ENCODE measurements at regions not wholly inside any gene's neighbourhood (a gene's known extent, or its start where the extent isn't known, plus 50 kb on each side); places are given as distances from the start of the nearest gene placed in this dataset.

- POLR2A ChIA-PET: no interaction called here
- intact Hi-C loops (cut with micrococcal nuclease): no loop called here
- no peaks in the 10 kb centered on the region for H3K9me3 Mint-ChIP-seq
- no peaks in the 10 kb centered on the region for H3K4me1 Mint-ChIP-seq (ENCODE audit: low read depth)
- CTCF ChIA-PET: no interaction called here
- H3K27me3 Mint-ChIP-seq: peaks cover 4% of the 10 kb centered on the region
- H3K27ac Mint-ChIP-seq: no peak overlapping the region
- H3K4me3 Mint-ChIP-seq: no peak overlapping the region
- no peak for DNase-seq
- H3K36me3 Mint-ChIP-seq: no peaks in the 10 kb centered on the region
Measured at GRCh38 chr9:71245651-71246050, 124.2 kb upstream of the TRPM3 start.

- Mint-ChIP-seq H3K4me3 (no peak overlapping the region), H3K4me1 (ENCODE audit: low read depth) (no peaks in the 10 kb centered on the region), H3K27ac (no peak overlapping the region), H3K27me3 (peaks cover 4% of the 10 kb centered on the region), H3K9me3 (no peaks in the 10 kb centered on the region), H3K36me3 (no peaks in the 10 kb centered on the region)
- CTCF ChIA-PET: no interaction called here
- POLR2A ChIA-PET: no interaction called here
- DNase-seq: no peak
- intact Hi-C loops (cut with micrococcal nuclease): no loop called here
Measured at GRCh38 chr9:71243951-71244350, 122.5 kb upstream of the TRPM3 start.

- Mint-ChIP-seq H3K4me1 (ENCODE audit: low read depth) (no peaks in the 10 kb centered on the region), H3K27me3 (peaks cover 4% of the 10 kb centered on the region), H3K36me3 (no peaks in the 10 kb centered on the region), H3K4me3 (no peak overlapping the region), H3K9me3 (no peaks in the 10 kb centered on the region), H3K27ac (no peak overlapping the region)
- DNase-seq: no peak
- POLR2A ChIA-PET: no interaction called here
- CTCF ChIA-PET: interaction anchor here (1.2 kb wide), 1 partner anchor 8 kb away, joined by 3 read pairs; no protein-coding TSS in a partner anchor
- intact Hi-C loops (cut with micrococcal nuclease): no loop called here
Measured at GRCh38 chr9:71242081-71242480, 120.7 kb upstream of the TRPM3 start.

- no peaks in the 10 kb centered on the region for H3K9me3 Mint-ChIP-seq
- H3K27ac Mint-ChIP-seq: no peak overlapping the region
- no peak for DNase-seq
Measured at GRCh38 chr9:71237051-71237450, 115.6 kb upstream of the TRPM3 start.

GRCh38 chr9:71233646-71234045 is 112.2 kb upstream of the TRPM3 start:
- ChIA-PET CTCF (no interaction called here), POLR2A (no interaction called here)
- Mint-ChIP-seq H3K4me1 (ENCODE audit: low read depth) (no peaks in the 10 kb centered on the region), H3K27ac (no peak overlapping the region), H3K27me3 (no peaks in the 10 kb centered on the region), H3K9me3 (no peaks in the 10 kb centered on the region), H3K36me3 (no peaks in the 10 kb centered on the region), H3K4me3 (no peak overlapping the region)
- intact Hi-C loops (cut with micrococcal nuclease): no loop called here
- DNase-seq: no peak

More at GRCh38 chr9:71237051-71237450, 115.6 kb upstream of the TRPM3 start:
- intact Hi-C loops (cut with micrococcal nuclease): no loop called here
- ChIA-PET POLR2A (no interaction called here), CTCF (no interaction called here)
- H3K27me3 Mint-ChIP-seq: no peaks in the 10 kb centered on the region
- H3K4me3 Mint-ChIP-seq: no peak overlapping the region
- no peaks in the 10 kb centered on the region for H3K4me1 Mint-ChIP-seq (ENCODE audit: low read depth)
- H3K36me3 Mint-ChIP-seq: no peaks in the 10 kb centered on the region

- ChIA-PET POLR2A (no interaction called here), CTCF (interaction anchor here (0.6 kb wide), 2 partner anchors 60 to 1866 kb away, joined by 3 read pairs; no protein-coding TSS in a partner anchor)
- Mint-ChIP-seq H3K27ac (no peak overlapping the region), H3K36me3 (no peaks in the 10 kb centered on the region), H3K4me1 (ENCODE audit: low read depth) (no peaks in the 10 kb centered on the region), H3K27me3 (peaks cover 6% of the 10 kb centered on the region), H3K4me3 (no peak overlapping the region), H3K9me3 (no peaks in the 10 kb centered on the region)
- DNase-seq: no peak
- intact Hi-C loops (cut with micrococcal nuclease): no loop called here
Measured at GRCh38 chr9:71223953-71224538, 102.6 kb upstream of the TRPM3 start.

GRCh38 chr9:71218774-71219173 is 97.4 kb upstream of the TRPM3 start:
- no peak overlapping the region for H3K4me3 Mint-ChIP-seq
- ChIA-PET POLR2A (no interaction called here), CTCF (no interaction called here)
- H3K4me1 Mint-ChIP-seq (ENCODE audit: low read depth): no peaks in the 10 kb centered on the region
- H3K27ac Mint-ChIP-seq: no peak overlapping the region
- peaks cover 8% of the 10 kb centered on the region for H3K9me3 Mint-ChIP-seq
- H3K36me3 Mint-ChIP-seq: no peaks in the 10 kb centered on the region
- intact Hi-C loops (cut with micrococcal nuclease): no loop called here
- DNase-seq: no peak
- peaks cover 6% of the 10 kb centered on the region for H3K27me3 Mint-ChIP-seq

- intact Hi-C loops (cut with micrococcal nuclease): no loop called here
- CTCF ChIA-PET: no interaction called here
- no peaks in the 10 kb centered on the region for H3K4me1 Mint-ChIP-seq (ENCODE audit: low read depth)
- no peaks in the 10 kb centered on the region for H3K36me3 Mint-ChIP-seq
- POLR2A ChIA-PET: no interaction called here
- no peak overlapping the region for H3K27ac Mint-ChIP-seq
- H3K9me3 Mint-ChIP-seq: peaks cover 11% of the 10 kb centered on the region
- peaks cover 2% of the 10 kb centered on the region for H3K27me3 Mint-ChIP-seq
- DNase-seq: no peak
- no peak overlapping the region for H3K4me3 Mint-ChIP-seq
Measured at GRCh38 chr9:71213633-71214032, 92.2 kb upstream of the TRPM3 start.

GRCh38 chr9:71210326-71210725 is 88.9 kb upstream of the TRPM3 start:
- no peaks in the 10 kb centered on the region for H3K36me3 Mint-ChIP-seq
- no peak overlapping the region for H3K4me3 Mint-ChIP-seq
- POLR2A ChIA-PET: no interaction called here
- CTCF ChIA-PET: no interaction called here
- H3K27ac Mint-ChIP-seq: no peak overlapping the region
- H3K9me3 Mint-ChIP-seq: peaks cover 11% of the 10 kb centered on the region
- DNase-seq: no peak
- no peaks in the 10 kb centered on the region for H3K4me1 Mint-ChIP-seq (ENCODE audit: low read depth)
- H3K27me3 Mint-ChIP-seq: no peaks in the 10 kb centered on the region
- intact Hi-C loops (cut with micrococcal nuclease): no loop called here

GRCh38 chr9:71209890-71210289 is 88.5 kb upstream of the TRPM3 start:
- no peak for DNase-seq
- Mint-ChIP-seq H3K4me3 (no peak overlapping the region), H3K27me3 (no peaks in the 10 kb centered on the region), H3K36me3 (no peaks in the 10 kb centered on the region), H3K27ac (no peak overlapping the region), H3K9me3 (peaks cover 11% of the 10 kb centered on the region), H3K4me1 (ENCODE audit: low read depth) (no peaks in the 10 kb centered on the region)
- ChIA-PET POLR2A (no interaction called here), CTCF (no interaction called here)
- intact Hi-C loops (cut with micrococcal nuclease): no loop called here

- no peak for DNase-seq
- Mint-ChIP-seq H3K9me3 (peaks cover 4% of the 10 kb centered on the region), H3K27me3 (peaks cover 1% of the 10 kb centered on the region), H3K27ac (no peak overlapping the region), H3K4me1 (ENCODE audit: low read depth) (no peaks in the 10 kb centered on the region), H3K36me3 (no peaks in the 10 kb centered on the region), H3K4me3 (no peak overlapping the region)
- intact Hi-C loops (cut with micrococcal nuclease): no loop called here
- POLR2A ChIA-PET: no interaction called here
- CTCF ChIA-PET: no interaction called here
Measured at GRCh38 chr9:71202931-71203330, 81.5 kb upstream of the TRPM3 start.

GRCh38 chr9:71191708-71192107 is 70.3 kb upstream of the TRPM3 start:
- H3K4me3 Mint-ChIP-seq: no peak overlapping the region
- H3K27ac Mint-ChIP-seq: no peak overlapping the region
- H3K36me3 Mint-ChIP-seq: no peaks in the 10 kb centered on the region
- no peak for DNase-seq
- ChIA-PET CTCF (no interaction called here), POLR2A (no interaction called here)
- H3K27me3 Mint-ChIP-seq: no peaks in the 10 kb centered on the region
- peaks cover under 1% of the 10 kb centered on the region for H3K9me3 Mint-ChIP-seq
- H3K4me1 Mint-ChIP-seq (ENCODE audit: low read depth): no peaks in the 10 kb centered on the region
- intact Hi-C loops (cut with micrococcal nuclease): no loop called here

GRCh38 chr9:71183251-71183650 is 61.8 kb upstream of the TRPM3 start:
- intact Hi-C loops (cut with micrococcal nuclease): no loop called here
- no peaks in the 10 kb centered on the region for H3K36me3 Mint-ChIP-seq
- no peak overlapping the region for H3K27ac Mint-ChIP-seq
- POLR2A ChIA-PET: no interaction called here
- no peaks in the 10 kb centered on the region for H3K4me1 Mint-ChIP-seq (ENCODE audit: low read depth)
- no peak for DNase-seq
- no peak overlapping the region for H3K4me3 Mint-ChIP-seq
- CTCF ChIA-PET: no interaction called here
- H3K27me3 Mint-ChIP-seq: no peaks in the 10 kb centered on the region
- no peaks in the 10 kb centered on the region for H3K9me3 Mint-ChIP-seq

GRCh38 chr9:71179183-71179582 is 57.8 kb upstream of the TRPM3 start:
- Mint-ChIP-seq H3K36me3 (no peaks in the 10 kb centered on the region), H3K4me1 (ENCODE audit: low read depth) (no peaks in the 10 kb centered on the region), H3K4me3 (no peak overlapping the region), H3K9me3 (no peaks in the 10 kb centered on the region), H3K27me3 (no peaks in the 10 kb centered on the region), H3K27ac (no peak overlapping the region)
- ChIA-PET CTCF (no interaction called here), POLR2A (no interaction called here)
- intact Hi-C loops (cut with micrococcal nuclease): no loop called here
- no peak for DNase-seq

Measured in activated CD4-positive, alpha-beta memory T cell treated with anti-CD3 and anti-CD28 coated beads for 36 hours (primary cell).